PC-9 (cell line): ENCODE measurements at regions not wholly inside any gene's neighbourhood (a gene's known extent, or its start where the extent isn't known, plus 50 kb on each side); places are given as distances from the start of the nearest gene placed in this dataset.

Experiments used
- CTCF ChIP-seq: fragments of 200-600 bp; sonication (generic); conservative IDR thresholded peaks from 2 replicates; pipeline ENCODE4 v1.6.1; 2017; ENCODE audit warnings: mixed run types, antibody characterized with exemption, mild to moderate bottlenecking, moderate library complexity
- EZH2 ChIP-seq: fragments of 200-600 bp; sonication (generic); IDR thresholded peaks from 2 replicates; pipeline ENCODE4 v1.8.0; 2017; ENCODE audit warnings: antibody characterized with exemption, low read depth

GRCh38 chr11:106386519-106386918, 309.1 kb downstream of the AASDHPPT start:
- no peak for TF ChIP-seq CTCF
- no peak for TF ChIP-seq EZH2
